Esophagus muscularis mucosa (tissue), 4 donors: ENCODE measurements at regions not wholly inside any gene's neighbourhood (a gene's known extent, or its start where the extent isn't known, plus 50 kb on each side); places are given as distances from the start of the nearest gene placed in this dataset.

Experiments used
- EP300 ChIP-seq: sonication (generic); formaldehyde crosslinking; IDR thresholded peaks from one replicate; pipeline ENCODE4 v1.6.1; 2017; ENCODE audit warnings: antibody characterized with exemption
- POLR2A ChIP-seq: fragments of 450-650 bp; IDR thresholded peaks from one replicate; pipeline ENCODE4 v1.6.1; 2017; ENCODE audit warnings: antibody characterized with exemption, moderate library complexity, mild to moderate bottlenecking, low read depth
- POLR2AphosphoS5 ChIP-seq, 2 donors: sonication (generic); formaldehyde crosslinking; IDR thresholded peaks; one replicate each; pipeline ENCODE4 v1.6.1; 2017; ENCODE audit warnings: antibody characterized with exemption in 2 of 2
- TF ChIP-seq, protein P1 (sequence below), 3 experiments: fragments of 200-600 bp in 2 of 3; fragments of 450-650 bp in 1 of 3; sonication (generic) in 2 of 3; IDR thresholded peaks; one replicate each; pipeline ENCODE4 v1.5.1; 2017 to 2019; ENCODE audit warnings: antibody characterized with exemption in 3 of 3, mild to moderate bottlenecking in 2 of 3, moderate library complexity in 1 of 3

DNA sequence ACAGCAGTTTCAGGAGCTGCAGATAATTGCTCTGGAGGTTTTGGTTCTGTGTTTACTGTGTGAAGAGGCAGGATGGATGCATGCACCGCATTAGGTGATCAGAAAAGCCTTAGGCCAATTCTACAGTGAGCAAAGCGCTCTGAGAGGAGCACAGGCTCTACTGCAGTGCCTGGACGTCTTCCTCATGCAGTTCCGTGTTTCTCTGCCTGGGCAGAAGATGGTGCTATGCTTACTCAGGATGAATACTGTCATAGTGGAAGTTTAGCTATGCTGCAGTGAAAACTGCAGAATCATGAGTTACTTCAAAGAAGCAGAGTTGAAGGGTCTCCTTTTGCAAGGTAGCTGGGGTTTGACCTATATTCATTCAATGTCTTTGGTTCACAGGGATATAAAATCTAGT is 1012.4 kb downstream of the KCNJ18 start:
- TF ChIP-seq, protein P1, sequence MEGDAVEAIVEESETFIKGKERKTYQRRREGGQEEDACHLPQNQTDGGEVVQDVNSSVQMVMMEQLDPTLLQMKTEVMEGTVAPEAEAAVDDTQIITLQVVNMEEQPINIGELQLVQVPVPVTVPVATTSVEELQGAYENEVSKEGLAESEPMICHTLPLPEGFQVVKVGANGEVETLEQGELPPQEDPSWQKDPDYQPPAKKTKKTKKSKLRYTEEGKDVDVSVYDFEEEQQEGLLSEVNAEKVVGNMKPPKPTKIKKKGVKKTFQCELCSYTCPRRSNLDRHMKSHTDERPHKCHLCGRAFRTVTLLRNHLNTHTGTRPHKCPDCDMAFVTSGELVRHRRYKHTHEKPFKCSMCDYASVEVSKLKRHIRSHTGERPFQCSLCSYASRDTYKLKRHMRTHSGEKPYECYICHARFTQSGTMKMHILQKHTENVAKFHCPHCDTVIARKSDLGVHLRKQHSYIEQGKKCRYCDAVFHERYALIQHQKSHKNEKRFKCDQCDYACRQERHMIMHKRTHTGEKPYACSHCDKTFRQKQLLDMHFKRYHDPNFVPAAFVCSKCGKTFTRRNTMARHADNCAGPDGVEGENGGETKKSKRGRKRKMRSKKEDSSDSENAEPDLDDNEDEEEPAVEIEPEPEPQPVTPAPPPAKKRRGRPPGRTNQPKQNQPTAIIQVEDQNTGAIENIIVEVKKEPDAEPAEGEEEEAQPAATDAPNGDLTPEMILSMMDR (IDR thresholded peaks at IDR 0.05), result no peak
- TF ChIP-seq POLR2A (no peak), POLR2AphosphoS5 (IDR thresholded peaks at IDR 0.05) (no peak), EP300 (no peak)
